ENCODE measurements at regions not wholly inside any gene's neighbourhood (a gene's known extent, or its start where the extent isn't known, plus 50 kb on each side); places are given as distances from the start of the nearest gene placed in this dataset.

DNA sequence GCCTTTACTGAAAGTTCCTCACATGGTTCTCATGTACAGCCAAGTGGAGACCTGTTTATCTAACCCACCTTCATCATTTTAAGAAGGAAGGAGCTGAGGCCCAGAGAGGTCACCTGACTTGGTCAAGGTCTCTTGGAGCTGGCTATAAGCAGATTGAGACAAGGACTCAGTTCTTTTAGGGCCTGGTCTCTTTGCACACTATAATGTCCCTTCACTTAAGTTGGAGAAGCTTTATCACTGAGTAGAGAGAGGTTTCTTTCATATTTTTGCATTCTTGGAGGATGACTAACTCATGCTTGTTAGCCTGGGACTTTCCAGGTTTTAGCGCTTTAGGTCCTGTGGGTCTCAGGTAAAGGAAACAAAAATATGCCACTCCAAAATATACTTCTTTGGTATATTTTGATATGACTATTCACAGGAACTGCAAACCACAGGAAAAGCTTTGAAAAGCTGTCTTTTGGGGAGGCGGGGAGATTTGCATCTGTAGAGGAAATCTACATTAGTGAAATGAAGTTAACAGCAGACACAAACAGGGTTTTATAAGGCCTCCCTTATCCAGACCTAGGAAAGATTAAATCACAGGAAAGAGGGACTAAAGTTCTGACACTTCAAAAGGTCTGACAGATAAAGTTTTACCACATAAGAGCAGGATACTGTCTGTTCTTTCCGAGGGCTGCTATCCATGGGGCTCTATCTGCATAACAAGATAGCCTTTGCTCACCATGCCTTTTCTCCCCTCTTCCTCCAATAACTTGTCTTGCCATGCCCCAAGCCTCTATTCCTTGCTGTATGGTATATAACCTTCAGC is 95.8 kb upstream of the ANKRD55 start:
- TF ChIP-seq JUND (IDR thresholded peaks at IDR 0.05): no peak
- TF ChIP-seq, protein P1, sequence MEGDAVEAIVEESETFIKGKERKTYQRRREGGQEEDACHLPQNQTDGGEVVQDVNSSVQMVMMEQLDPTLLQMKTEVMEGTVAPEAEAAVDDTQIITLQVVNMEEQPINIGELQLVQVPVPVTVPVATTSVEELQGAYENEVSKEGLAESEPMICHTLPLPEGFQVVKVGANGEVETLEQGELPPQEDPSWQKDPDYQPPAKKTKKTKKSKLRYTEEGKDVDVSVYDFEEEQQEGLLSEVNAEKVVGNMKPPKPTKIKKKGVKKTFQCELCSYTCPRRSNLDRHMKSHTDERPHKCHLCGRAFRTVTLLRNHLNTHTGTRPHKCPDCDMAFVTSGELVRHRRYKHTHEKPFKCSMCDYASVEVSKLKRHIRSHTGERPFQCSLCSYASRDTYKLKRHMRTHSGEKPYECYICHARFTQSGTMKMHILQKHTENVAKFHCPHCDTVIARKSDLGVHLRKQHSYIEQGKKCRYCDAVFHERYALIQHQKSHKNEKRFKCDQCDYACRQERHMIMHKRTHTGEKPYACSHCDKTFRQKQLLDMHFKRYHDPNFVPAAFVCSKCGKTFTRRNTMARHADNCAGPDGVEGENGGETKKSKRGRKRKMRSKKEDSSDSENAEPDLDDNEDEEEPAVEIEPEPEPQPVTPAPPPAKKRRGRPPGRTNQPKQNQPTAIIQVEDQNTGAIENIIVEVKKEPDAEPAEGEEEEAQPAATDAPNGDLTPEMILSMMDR (IDR thresholded peaks at IDR 0.05): no peak
- TF ChIP-seq RAD21 (IDR thresholded peaks at IDR 0.05; ENCODE audit: low read length): no peak
- TF ChIP-seq FOSL2 (IDR thresholded peaks at IDR 0.05; ENCODE audit: borderline replicate concordance, low read depth): peak; percentile 34; the same call in 1 of the 2 replicates
- TF ChIP-seq USF2 (IDR thresholded peaks at IDR 0.05; ENCODE audit: borderline replicate concordance, low read depth, low read length): no peak
- TF ChIP-seq, protein P2, sequence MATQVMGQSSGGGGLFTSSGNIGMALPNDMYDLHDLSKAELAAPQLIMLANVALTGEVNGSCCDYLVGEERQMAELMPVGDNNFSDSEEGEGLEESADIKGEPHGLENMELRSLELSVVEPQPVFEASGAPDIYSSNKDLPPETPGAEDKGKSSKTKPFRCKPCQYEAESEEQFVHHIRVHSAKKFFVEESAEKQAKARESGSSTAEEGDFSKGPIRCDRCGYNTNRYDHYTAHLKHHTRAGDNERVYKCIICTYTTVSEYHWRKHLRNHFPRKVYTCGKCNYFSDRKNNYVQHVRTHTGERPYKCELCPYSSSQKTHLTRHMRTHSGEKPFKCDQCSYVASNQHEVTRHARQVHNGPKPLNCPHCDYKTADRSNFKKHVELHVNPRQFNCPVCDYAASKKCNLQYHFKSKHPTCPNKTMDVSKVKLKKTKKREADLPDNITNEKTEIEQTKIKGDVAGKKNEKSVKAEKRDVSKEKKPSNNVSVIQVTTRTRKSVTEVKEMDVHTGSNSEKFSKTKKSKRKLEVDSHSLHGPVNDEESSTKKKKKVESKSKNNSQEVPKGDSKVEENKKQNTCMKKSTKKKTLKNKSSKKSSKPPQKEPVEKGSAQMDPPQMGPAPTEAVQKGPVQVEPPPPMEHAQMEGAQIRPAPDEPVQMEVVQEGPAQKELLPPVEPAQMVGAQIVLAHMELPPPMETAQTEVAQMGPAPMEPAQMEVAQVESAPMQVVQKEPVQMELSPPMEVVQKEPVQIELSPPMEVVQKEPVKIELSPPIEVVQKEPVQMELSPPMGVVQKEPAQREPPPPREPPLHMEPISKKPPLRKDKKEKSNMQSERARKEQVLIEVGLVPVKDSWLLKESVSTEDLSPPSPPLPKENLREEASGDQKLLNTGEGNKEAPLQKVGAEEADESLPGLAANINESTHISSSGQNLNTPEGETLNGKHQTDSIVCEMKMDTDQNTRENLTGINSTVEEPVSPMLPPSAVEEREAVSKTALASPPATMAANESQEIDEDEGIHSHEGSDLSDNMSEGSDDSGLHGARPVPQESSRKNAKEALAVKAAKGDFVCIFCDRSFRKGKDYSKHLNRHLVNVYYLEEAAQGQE (IDR thresholded peaks at IDR 0.05; ENCODE audit: low read depth, low read length): no peak
